GM12872 (cell line): ENCODE measurements at regions not wholly inside any gene's neighbourhood (a gene's known extent, or its start where the extent isn't known, plus 50 kb on each side); places are given as distances from the start of the nearest gene placed in this dataset.

Experiments
- CTCF ChIP-seq: IDR thresholded peaks from 3 replicates; pipeline ENCODE4 v1.5.1; 2011; ENCODE audit warnings: low read depth, mild to moderate bottlenecking, low read length, moderate library complexity; ENCODE audit not compliant: insufficient read depth

GRCh38 chr1:218620956-218621355, 275.8 kb downstream of the TGFB2 start:
- no peak for TF ChIP-seq CTCF

GRCh38 chr1:218624052-218624451, 278.9 kb downstream of the TGFB2 start:
- no peak for TF ChIP-seq CTCF

- no peak for TF ChIP-seq CTCF
These were observed 280.3 kb downstream of the TGFB2 start for GRCh38 chr1:218625393-218625792.

- TF ChIP-seq CTCF = no peak
These were observed 288.3 kb downstream of the TGFB2 start for GRCh38 chr1:218633238-218633988.

GRCh38 chr1:218634212-218634611, 289.1 kb downstream of the TGFB2 start:
- no peak for TF ChIP-seq CTCF

GRCh38 chr1:218636548-218636947, 291.4 kb downstream of the TGFB2 start:
- TF ChIP-seq CTCF = no peak

GRCh38 chr1:218640173-218640572, 295.0 kb downstream of the TGFB2 start:
- TF ChIP-seq CTCF = no peak
